ENCODE measurements at regions not wholly inside any gene's neighbourhood (a gene's known extent, or its start where the extent isn't known, plus 50 kb on each side); places are given as distances from the start of the nearest gene placed in this dataset.
"Not testable (repeated sequence)": the region's sequence is repeated elsewhere in the genome, so short reads cannot be mapped to it uniquely, and the experiment has no call there.

DNA sequence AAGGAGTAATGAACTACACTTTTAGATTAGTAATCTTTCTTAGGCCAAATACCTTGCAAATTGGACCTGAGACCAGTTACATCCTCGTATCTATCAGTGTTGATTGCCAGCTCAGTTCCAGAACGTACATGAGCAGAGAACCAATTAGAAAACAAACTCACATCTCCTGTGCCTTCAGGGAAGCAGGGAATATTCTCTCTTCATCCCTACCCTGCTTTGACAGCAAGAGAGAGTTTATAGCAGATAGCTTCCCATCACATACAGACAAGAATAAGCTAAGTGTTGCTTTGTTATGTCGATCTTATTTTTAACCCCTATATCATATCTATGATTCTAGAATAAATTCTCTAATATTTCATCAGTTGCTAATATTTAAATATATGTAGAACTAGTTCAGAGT is 181.8 kb downstream of the DSC3 start:
- no peaks in the 10 kb centered on the region for H3K4me1 ChIP-seq (ENCODE audit: insufficient read depth, low read length)
- H3K27me3 ChIP-seq (ENCODE audit: insufficient read depth, low read length), result no peaks in the 10 kb centered on the region
- H3K4me3 ChIP-seq (ENCODE audit: low read length), result no peak overlapping the region
- no peaks in the 10 kb centered on the region for H3K9me3 ChIP-seq (ENCODE audit: low read depth, low read length)

GRCh38 chr18:30859036-30859435 is 183.5 kb downstream of the DSC3 start:
- H3K4me1 ChIP-seq (ENCODE audit: insufficient read depth, low read length), result no peaks in the 10 kb centered on the region
- H3K9me3 ChIP-seq (ENCODE audit: low read depth, low read length), result no peaks in the 10 kb centered on the region
- no peak overlapping the region for H3K4me3 ChIP-seq (ENCODE audit: low read length)
- H3K27me3 ChIP-seq (ENCODE audit: insufficient read depth, low read length), result no peaks in the 10 kb centered on the region

- Histone ChIP-seq H3K4me3 (ENCODE audit: low read length) (no peak overlapping the region), H3K27me3 (ENCODE audit: insufficient read depth, low read length) (no peaks in the 10 kb centered on the region), H3K4me1 (ENCODE audit: insufficient read depth, low read length) (no peaks in the 10 kb centered on the region), H3K9me3 (ENCODE audit: low read depth, low read length) (no peaks in the 10 kb centered on the region)
These were observed 184.0 kb downstream of the DSC3 start for GRCh38 chr18:30858560-30858959.

GRCh38 chr18:30855762-30856161 is 186.8 kb downstream of the DSC3 start:
- no peaks in the 10 kb centered on the region for H3K4me1 ChIP-seq (ENCODE audit: insufficient read depth, low read length)
- no peaks in the 10 kb centered on the region for H3K27me3 ChIP-seq (ENCODE audit: insufficient read depth, low read length)
- H3K4me3 ChIP-seq (ENCODE audit: low read length), result no peak overlapping the region
- H3K9me3 ChIP-seq (ENCODE audit: low read depth, low read length), result no peaks in the 10 kb centered on the region

DNA sequence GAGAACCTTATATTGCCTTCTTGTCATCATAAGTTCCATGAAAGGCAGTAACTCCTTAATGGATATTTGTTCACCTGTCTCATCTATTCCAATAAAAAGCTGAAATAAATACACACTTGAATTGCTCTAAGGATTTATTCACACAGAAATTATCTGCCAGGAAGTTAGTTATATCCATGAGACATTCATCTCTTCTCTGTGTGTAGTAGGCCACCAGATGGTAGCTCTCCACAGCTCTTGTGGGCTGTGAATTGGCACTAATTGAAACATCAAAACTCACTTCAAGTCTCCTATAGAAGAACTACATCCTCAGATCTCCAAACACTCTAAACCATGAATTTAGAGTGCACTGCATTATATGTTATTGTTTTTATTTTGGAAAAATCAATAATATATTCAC is 189.6 kb downstream of the DSC3 start:
- Histone ChIP-seq H3K27me3 (ENCODE audit: insufficient read depth, low read length) (no peaks in the 10 kb centered on the region), H3K9me3 (ENCODE audit: low read depth, low read length) (no peaks in the 10 kb centered on the region), H3K4me3 (ENCODE audit: low read length) (no peak overlapping the region), H3K4me1 (ENCODE audit: insufficient read depth, low read length) (no peaks in the 10 kb centered on the region)

- Histone ChIP-seq H3K27me3 (ENCODE audit: insufficient read depth, low read length) (no peaks in the 10 kb centered on the region), H3K9me3 (ENCODE audit: low read depth, low read length) (no peaks in the 10 kb centered on the region), H3K4me1 (ENCODE audit: insufficient read depth, low read length) (no peaks in the 10 kb centered on the region), H3K4me3 (ENCODE audit: low read length) (no peak overlapping the region)
These were observed 190.0 kb downstream of the DSC3 start for GRCh38 chr18:30852541-30852940.

- not testable (repeated sequence) for H3K27me3 ChIP-seq (ENCODE audit: insufficient read depth, low read length); H3K4me1 ChIP-seq (ENCODE audit: insufficient read depth, low read length); H3K4me3 ChIP-seq (ENCODE audit: low read length); H3K9me3 ChIP-seq (ENCODE audit: low read depth, low read length)
These were observed 203.4 kb downstream of the DSC3 start for GRCh38 chr18:30839056-30839561.

DNA sequence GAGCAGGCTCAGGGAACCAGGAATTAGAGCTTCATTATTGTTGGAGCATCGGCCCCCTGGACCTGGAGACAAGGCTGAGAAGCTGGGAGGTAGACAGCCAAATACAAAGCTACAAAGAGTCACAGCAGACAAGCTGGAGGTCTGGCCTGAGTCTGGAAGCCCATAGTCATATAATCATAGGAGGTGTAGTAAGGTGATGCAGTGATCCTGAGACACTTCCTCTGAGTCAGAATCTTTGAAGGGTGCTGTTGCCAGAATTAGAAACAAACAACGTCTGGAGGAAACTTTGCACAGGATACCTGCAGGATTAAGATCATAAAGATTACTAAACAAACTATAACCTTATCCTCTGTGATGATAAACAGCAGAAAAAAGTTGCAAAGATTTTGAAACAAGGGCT is 213.8 kb downstream of the DSC3 start:
- Histone ChIP-seq H3K4me1 (ENCODE audit: insufficient read depth, low read length) (no peaks in the 10 kb centered on the region), H3K4me3 (ENCODE audit: low read length) (no peak overlapping the region), H3K9me3 (ENCODE audit: low read depth, low read length) (no peaks in the 10 kb centered on the region), H3K27me3 (ENCODE audit: insufficient read depth, low read length) (no peaks in the 10 kb centered on the region)

GRCh38 chr18:30819619-30820018 is 222.9 kb downstream of the DSC3 start:
- H3K9me3 ChIP-seq (ENCODE audit: low read depth, low read length), result no peaks in the 10 kb centered on the region
- no peaks in the 10 kb centered on the region for H3K27me3 ChIP-seq (ENCODE audit: insufficient read depth, low read length)
- H3K4me1 ChIP-seq (ENCODE audit: insufficient read depth, low read length), result no peaks in the 10 kb centered on the region
- no peak overlapping the region for H3K4me3 ChIP-seq (ENCODE audit: low read length)

GRCh38 chr18:30814446-30814845 is 228.1 kb downstream of the DSC3 start:
- Histone ChIP-seq H3K4me1 (ENCODE audit: insufficient read depth, low read length) (no peaks in the 10 kb centered on the region), H3K9me3 (ENCODE audit: low read depth, low read length) (no peaks in the 10 kb centered on the region), H3K27me3 (ENCODE audit: insufficient read depth, low read length) (no peaks in the 10 kb centered on the region), H3K4me3 (ENCODE audit: low read length) (no peak overlapping the region)

GRCh38 chr18:30811580-30811979 is 231.0 kb downstream of the DSC3 start:
- Histone ChIP-seq H3K4me3 (ENCODE audit: low read length) (no peak overlapping the region), H3K27me3 (ENCODE audit: insufficient read depth, low read length) (no peaks in the 10 kb centered on the region), H3K4me1 (ENCODE audit: insufficient read depth, low read length) (no peaks in the 10 kb centered on the region), H3K9me3 (ENCODE audit: low read depth, low read length) (no peaks in the 10 kb centered on the region)

DNA sequence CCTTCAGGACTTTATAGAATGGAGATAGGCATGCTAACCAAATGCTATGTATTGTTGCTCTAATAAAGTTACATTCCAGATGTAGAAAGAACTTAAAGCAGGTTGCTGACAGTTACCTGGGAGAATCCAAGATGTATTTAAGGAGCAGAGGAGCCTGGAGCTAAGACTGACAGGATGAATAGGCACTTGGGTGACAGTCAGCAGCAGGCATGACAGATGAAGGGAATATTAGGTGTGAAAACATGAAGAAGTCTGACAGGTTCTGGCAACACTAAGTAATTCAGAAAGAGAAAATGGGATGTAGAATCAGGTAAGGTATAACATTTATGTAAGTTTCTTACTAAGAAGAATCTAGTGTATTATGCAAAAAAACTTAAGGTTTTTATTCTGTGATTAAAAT is 232.0 kb downstream of the DSC3 start:
- Histone ChIP-seq H3K27me3 (ENCODE audit: insufficient read depth, low read length) (no peaks in the 10 kb centered on the region), H3K9me3 (ENCODE audit: low read depth, low read length) (no peaks in the 10 kb centered on the region), H3K4me3 (ENCODE audit: low read length) (no peak overlapping the region), H3K4me1 (ENCODE audit: insufficient read depth, low read length) (no peaks in the 10 kb centered on the region)

GRCh38 chr18:30806823-30807222 is 235.7 kb downstream of the DSC3 start:
- Histone ChIP-seq H3K27me3 (ENCODE audit: insufficient read depth, low read length) (no peaks in the 10 kb centered on the region), H3K9me3 (ENCODE audit: low read depth, low read length) (no peaks in the 10 kb centered on the region), H3K4me3 (ENCODE audit: low read length) (no peak overlapping the region), H3K4me1 (ENCODE audit: insufficient read depth, low read length) (no peaks in the 10 kb centered on the region)

DNA sequence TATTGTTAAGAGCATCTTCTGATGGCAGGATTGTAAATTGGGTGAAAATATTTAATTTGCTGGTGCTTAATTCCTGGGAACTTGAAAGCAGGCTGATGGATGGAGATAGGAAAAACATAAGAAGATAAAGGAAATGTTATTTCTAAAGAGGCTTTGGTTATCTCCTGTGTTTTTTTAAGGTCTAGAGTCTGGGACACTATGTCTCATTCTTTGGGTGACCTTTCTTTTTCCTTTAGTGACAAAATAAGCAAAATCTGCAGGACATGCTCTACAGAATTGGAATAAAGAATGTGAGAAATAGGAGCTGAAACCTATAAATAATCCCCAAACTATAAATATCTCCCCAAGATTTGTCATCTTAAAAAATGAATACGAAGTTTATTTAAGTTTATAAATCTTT is 241.7 kb downstream of the DSC3 start:
- Histone ChIP-seq H3K4me1 (ENCODE audit: insufficient read depth, low read length) (no peaks in the 10 kb centered on the region), H3K27me3 (ENCODE audit: insufficient read depth, low read length) (no peaks in the 10 kb centered on the region), H3K4me3 (ENCODE audit: low read length) (no peak overlapping the region), H3K9me3 (ENCODE audit: low read depth, low read length) (no peaks in the 10 kb centered on the region)

- Histone ChIP-seq H3K4me1 (ENCODE audit: insufficient read depth, low read length) (no peaks in the 10 kb centered on the region), H3K9me3 (ENCODE audit: low read depth, low read length) (no peaks in the 10 kb centered on the region), H3K27me3 (ENCODE audit: insufficient read depth, low read length) (no peaks in the 10 kb centered on the region), H3K4me3 (ENCODE audit: low read length) (no peak overlapping the region)
These were observed 250.5 kb downstream of the DSC3 start for GRCh38 chr18:30792051-30792450.

DNA sequence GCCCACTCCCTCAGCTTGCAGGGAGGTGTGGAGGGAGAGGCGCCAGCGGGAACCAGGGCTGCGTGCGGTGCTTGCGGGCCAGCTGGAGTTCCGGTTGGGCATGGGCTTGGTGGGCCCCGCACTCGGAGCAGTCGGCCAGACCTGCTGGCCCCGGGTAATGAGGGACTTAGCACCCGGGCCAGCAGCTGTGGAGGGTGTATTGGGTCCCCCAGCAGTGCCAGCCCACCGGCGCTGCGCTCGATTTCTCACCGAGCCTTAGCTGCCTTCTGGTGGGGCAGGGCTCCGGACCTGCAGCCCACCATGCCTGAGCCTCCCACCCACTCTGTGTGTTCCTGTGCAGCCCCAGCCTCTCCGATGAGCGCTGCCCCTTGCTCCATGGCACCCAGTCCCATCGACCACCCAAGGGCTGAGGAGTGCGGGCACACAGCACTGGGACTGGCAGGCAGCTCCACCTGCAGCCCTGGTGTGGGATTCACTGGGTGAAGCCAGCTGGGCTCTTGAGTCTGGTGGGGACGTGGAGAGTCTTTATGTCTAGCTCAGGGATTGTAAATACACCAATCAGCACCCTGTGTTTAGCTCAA is 254.0 kb downstream of the DSC3 start:
- not testable (repeated sequence) for H3K9me3 ChIP-seq (ENCODE audit: low read depth, low read length); H3K4me1 ChIP-seq (ENCODE audit: insufficient read depth, low read length); H3K27me3 ChIP-seq (ENCODE audit: insufficient read depth, low read length); H3K4me3 ChIP-seq (ENCODE audit: low read length)

All from mononuclear cell (primary cell).